NCI-H1417 treated with DMSO at 0.1 percent for 48 hours (cell line): ENCODE measurements at regions not wholly inside any gene's neighbourhood (a gene's known extent, or its start where the extent isn't known, plus 50 kb on each side); places are given as distances from the start of the nearest gene placed in this dataset.
A peak's percentile ranks its signal among the peaks of the same experiment; 100 is the strongest.
"Not testable (repeated sequence)": the region's sequence is repeated elsewhere in the genome, so short reads cannot be mapped to it uniquely, and the experiment has no call there.

Experiments used
- DNase-seq: peaks from one replicate; lab custom pipeline; 2025; lab: John Stamatoyannopoulos, UW

DNA sequence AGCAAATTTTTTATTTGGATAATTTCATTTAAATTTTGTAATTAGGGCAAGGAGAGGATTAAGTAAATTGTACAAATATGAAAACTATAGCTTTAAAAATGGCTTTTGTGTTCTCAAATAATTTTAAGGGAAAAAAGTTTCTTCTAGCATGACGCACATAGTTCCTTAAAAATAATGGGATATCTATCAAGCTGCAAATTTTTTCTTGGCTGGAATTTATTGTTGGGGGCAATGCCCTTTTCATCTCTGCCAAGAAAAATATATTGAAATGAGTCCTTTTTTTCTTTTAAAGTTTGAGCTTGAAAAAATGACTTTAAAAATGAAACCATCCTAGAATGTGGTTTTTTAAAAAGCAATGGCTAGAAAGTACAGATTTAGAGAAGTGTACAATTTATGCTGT lies 154.4 kb upstream of the UGT8 start:
- DNase-seq = no peak

DNA sequence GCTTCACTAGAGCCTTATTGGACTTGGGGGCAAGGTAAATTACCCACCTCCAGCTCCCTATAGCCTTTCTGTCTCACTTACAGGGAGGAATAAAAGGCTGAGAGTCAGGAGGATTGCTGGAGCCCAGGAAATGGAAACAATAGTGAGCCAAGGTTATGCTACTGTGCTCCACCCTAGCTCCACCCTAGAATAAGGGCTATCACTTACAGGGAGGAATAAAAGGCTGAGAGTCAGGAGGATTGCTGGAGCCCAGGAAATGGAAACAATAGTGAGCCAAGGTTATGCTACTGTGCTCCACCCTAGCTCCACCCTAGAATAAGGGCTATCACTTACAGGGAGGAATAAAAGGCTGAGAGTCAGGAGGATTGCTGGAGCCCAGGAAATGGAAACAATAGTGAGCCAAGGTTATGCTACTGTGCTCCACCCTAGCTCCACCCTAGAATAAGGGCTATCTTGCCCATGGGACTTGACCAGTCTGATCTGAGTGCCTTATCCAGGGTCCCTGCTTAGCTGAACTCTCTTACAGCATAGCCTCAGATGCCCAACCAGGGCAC lies 150.6 kb upstream of the UGT8 start:
- not testable (repeated sequence) for DNase-seq

DNA sequence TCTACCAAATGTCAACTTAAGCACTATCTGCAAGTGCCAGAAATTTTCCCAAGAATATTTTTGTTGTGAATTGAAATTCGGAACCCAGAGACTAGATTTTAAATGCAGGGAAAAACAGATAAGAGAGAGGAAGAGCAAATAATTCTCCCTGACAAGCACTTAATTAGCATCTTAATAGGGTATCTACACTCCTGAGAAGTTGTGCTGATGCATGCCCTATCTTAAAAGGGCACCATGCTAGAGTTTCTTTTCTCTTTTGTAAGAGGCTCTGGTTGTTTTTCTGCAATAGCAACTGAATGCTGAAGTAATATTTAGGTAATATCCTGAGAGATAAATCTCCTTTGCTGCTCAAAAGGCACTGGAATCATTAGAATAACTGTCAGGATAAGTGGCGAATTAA lies 139.9 kb upstream of the UGT8 start:
- no peak for DNase-seq

- DNase-seq = no peak
Measured at GRCh38 chr4:114464726-114465272, 133.8 kb upstream of the UGT8 start.

DNA sequence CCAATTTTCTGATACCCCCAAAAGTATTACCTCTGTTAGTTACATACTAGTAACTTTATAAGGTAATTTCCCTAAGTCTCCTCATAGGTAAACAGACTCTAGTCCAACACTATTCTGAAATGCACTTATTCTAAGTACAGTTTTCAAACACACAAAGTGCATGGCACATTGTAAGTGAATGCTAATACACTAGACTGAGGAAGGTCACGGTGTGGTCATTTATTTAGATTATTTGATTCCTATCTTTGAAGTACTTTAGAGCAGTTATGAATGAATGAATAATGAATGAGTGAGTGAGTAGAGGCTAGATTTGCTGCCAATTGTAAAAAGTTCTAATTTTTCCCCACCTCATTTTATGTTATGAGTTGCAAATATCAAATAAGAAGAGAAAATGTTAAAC lies 132.8 kb upstream of the UGT8 start:
- DNase-seq = no peak

DNA sequence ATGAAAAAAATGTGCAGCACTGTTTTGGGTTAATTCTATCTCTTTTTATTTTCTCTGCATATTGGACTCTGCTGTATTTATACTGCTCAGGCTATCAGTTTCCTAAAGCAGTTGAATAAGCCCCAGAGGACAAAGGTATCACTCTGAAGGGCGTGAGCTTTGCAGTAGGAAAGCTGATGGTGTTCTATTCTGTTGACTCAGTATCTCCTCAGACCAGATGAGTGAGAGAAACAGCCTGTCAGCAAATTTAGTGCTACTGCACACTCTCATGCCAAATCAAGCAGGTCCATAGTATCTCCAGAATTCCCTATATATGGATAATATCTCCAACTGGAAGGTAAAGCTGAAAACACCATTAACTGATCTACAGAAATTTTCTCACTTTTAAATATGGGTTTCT lies 132.3 kb upstream of the UGT8 start:
- DNase-seq = no peak

GRCh38 chr4:114472269-114473032 lies 126.2 kb upstream of the UGT8 start:
- DNase-seq = no peak

- no peak for DNase-seq
Measured at GRCh38 chr4:114474188-114474800, 124.3 kb upstream of the UGT8 start.

- no peak for DNase-seq
Measured at GRCh38 chr4:114476310-114476709, 122.3 kb upstream of the UGT8 start.

DNA sequence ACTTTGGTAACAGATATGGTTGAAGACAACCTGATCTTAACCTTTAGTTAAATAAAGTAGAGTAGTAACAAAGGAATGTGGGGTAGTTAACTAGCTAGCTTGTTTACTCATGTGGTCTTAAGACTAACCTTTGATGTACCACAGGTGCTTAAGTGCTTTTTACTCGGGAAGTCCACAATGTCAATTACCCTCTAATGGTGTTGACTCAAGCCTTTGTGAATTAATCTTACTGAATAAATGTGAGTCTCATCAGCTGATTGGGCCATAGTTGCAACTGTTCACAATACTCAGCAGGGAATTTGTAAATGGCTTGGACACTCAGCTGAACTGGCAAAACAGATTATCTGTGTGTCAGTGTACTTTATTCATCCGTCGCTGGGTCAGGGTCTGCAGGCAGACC lies 119.0 kb upstream of the UGT8 start:
- DNase-seq = peak; percentile 81

DNA sequence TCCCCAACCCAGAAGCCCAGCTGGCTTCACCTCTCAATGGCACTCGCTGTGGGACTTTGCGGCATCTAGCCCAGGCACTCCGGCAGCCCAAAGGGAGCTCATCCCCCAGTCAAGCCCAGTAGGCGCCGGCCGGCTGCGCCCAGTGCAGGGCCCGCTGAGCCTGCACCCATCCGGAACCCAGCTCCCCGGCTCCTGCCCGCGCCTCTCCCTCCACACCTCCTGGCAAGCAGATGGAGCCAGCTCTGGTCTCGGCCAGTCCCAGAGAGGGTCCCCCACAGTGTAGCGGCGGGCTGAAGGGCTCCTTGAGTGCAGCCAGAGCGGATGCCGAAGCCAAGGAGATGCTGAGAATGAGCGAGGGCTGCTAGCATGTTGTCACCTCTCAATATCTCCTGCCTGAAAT lies 116.8 kb upstream of the UGT8 start:
- no peak for DNase-seq

GRCh38 chr4:114487101-114487500 lies 111.5 kb upstream of the UGT8 start:
- DNase-seq = no peak

- no peak for DNase-seq
Measured at GRCh38 chr4:114488301-114488982, 110.2 kb upstream of the UGT8 start.

- DNase-seq = no peak
Measured at GRCh38 chr4:114494246-114494803, 104.3 kb upstream of the UGT8 start.

DNA sequence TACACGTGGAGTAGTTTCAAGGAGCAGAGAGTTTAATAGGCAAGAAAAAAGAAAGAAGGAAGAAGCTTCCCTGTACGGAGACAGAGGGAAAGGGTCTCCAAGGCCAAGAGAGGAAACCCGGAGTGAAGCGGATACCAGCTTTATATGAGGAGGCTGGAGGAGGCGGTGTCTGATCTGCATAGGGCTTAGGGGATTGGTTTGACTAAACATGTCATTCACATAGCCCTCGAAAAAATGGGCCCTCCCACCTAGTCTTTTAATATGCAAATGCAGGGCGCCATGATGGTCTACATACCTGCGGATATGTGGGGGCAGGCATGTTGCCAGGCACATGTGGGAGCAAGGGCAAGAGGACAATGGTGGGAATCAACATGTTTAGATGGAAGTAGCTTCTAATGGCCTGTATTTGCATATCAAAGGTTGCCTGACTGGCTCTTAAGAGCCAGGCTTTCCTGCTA lies 103.1 kb upstream of the UGT8 start:
- no peak for DNase-seq

DNA sequence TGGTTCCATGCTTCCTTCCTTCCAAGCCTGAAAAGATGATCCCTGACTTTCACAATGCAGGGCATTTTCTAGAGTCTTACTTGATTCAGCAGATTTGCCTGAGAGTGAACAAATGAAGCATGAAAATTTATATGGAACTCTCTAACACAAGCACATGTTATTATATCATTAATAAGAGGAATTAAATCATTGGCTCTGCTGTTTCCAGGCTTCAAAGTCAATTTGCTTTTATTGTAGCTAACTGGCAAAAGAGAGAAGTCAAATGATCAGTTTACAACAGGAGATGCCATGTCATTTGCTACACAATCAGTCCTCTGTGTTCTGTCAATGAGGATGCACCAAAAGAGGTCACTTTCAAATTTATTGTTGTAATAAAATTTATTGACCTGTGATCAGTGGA lies 101.5 kb upstream of the UGT8 start:
- DNase-seq = no peak

GRCh38 chr4:114509340-114509739 lies 89.3 kb upstream of the UGT8 start:
- DNase-seq = no peak

DNA sequence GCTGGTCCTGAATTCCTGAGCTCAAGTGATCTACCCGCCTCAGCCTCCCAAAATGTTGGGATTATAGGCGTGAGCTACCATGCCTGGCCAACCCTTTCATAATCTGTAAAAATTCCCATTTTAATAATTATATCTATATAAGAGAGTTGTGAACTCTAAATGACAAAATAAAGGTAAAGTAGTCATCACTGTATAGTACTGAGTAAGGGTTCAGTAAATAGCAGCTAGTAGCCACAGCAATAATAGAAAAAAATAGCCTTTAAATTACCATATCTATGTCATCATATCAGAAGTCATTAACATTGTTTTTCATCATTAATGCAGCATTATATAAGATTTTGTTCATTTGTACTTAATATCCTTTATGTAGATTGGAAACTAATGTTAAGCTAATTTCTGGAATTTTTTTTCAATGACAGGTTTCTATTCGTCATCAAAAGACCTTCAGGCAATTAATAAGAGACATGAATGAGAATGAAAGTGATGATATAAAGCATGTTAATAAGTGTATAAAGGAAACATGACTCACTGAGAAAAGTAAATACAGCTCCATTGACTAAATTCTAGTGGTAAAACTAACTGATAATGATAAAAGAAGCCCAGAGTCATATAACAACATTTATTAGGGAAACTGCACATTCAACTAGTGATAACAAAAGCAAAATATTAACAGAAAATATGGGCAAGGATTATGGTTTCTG lies 85.9 kb upstream of the UGT8 start:
- DNase-seq = no peak

- DNase-seq = no peak
Measured at GRCh38 chr4:114519368-114519767, 79.2 kb upstream of the UGT8 start.

DNA sequence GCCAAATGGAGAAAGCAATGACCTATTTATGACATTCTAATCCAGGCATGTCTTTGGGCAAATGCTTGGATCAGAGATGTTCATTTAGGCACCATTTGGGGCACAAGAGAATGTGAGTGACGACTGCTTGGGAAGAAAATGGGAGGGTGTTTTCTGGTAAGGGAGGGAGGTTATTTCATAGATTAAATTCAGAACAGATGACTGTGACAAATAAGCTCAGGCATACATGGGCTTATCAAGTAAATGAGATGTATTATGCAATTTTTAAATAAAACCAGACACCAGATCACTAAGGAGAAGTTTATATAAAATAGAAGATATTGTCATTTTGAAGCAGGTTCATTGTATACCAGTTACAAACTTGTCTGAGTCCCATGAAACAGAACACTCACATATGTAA lies 71.4 kb upstream of the UGT8 start:
- no peak for DNase-seq

GRCh38 chr4:114527637-114528036 lies 71.0 kb upstream of the UGT8 start:
- no peak for DNase-seq

GRCh38 chr4:114535725-114536124 lies 62.9 kb upstream of the UGT8 start:
- DNase-seq = no peak
